ENCODE measurements at regions not wholly inside any gene's neighbourhood (a gene's known extent, or its start where the extent isn't known, plus 50 kb on each side); places are given as distances from the start of the nearest gene placed in this dataset.
A peak's percentile ranks its signal among the peaks of the same experiment; 100 is the strongest.

DNA sequence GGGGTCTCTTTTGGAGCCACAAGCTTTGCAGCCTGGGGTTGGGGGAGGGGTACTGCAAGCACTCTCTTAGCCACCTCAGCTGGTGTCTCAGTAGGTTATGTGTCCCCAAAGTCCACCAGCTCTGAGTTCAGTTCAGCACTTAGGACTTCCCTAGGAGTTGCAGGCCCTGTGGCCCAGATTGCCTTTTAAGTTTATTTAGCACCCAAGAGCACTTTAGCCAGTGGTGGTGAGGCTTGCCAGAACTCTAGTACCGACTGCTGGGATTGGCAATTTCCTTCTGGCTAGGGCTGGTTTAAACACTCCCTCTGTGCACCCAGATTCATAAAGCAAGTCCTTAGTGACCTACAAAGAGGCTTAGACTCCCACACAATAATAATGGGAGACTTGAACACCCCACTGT is 489.9 kb upstream of the RPS6KA3 start:
- TF ChIP-seq, protein P1, sequence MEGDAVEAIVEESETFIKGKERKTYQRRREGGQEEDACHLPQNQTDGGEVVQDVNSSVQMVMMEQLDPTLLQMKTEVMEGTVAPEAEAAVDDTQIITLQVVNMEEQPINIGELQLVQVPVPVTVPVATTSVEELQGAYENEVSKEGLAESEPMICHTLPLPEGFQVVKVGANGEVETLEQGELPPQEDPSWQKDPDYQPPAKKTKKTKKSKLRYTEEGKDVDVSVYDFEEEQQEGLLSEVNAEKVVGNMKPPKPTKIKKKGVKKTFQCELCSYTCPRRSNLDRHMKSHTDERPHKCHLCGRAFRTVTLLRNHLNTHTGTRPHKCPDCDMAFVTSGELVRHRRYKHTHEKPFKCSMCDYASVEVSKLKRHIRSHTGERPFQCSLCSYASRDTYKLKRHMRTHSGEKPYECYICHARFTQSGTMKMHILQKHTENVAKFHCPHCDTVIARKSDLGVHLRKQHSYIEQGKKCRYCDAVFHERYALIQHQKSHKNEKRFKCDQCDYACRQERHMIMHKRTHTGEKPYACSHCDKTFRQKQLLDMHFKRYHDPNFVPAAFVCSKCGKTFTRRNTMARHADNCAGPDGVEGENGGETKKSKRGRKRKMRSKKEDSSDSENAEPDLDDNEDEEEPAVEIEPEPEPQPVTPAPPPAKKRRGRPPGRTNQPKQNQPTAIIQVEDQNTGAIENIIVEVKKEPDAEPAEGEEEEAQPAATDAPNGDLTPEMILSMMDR (conservative IDR thresholded peaks at IDR 0.05; ENCODE audit: low read length), result no peak
- no peak for DNase-seq (ENCODE audit: low read depth)
- H3K4me3 ChIP-seq (ENCODE audit: low read length), result no peak overlapping the region

DNA sequence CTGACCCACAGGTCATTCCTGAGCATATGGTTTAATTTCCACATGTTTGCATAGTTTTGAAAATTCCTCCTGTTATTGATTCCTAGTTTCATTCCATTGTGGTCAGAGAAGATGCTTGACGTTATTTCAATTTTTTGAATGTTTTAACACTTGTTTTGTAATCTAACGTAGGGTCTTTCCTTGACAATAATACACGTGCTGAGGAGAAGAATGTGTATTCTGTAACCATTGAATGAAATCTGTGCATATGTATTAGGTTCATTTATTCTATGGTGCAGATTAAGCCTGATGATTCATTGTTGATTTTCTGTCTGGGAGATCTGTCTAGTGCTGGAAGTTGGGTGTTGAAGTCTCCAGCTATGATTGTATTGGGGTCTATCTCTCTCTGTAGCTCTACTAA is 486.4 kb upstream of the RPS6KA3 start:
- no peak overlapping the region for H3K4me3 ChIP-seq (ENCODE audit: low read length)
- TF ChIP-seq, protein P1 (conservative IDR thresholded peaks at IDR 0.05; ENCODE audit: low read length), result no peak
- peak; percentile 54 for DNase-seq (ENCODE audit: low read depth)

DNA sequence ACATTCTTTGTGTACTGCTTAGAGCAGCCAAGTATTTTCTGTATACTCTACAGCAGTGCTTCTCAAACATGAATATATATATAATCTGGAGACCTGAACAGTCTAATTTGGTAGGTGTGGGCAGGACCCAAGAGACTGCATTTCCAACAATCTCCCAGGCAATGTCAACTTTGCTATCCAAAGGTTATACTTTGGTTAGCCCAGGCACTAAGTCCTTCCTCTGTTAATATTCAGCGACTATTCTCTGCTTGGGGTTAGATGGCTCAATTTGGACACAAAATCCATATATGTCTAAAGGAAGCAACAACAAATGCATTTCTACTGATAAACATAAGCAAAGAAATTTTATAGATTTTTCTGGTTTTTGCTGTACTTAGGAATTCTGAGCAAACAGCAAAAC is 480.0 kb upstream of the RPS6KA3 start:
- DNase-seq (ENCODE audit: low read depth), result no peak
- H3K4me3 ChIP-seq (ENCODE audit: low read length), result no peak overlapping the region
- TF ChIP-seq, protein P1 (conservative IDR thresholded peaks at IDR 0.05; ENCODE audit: low read length), result no peak

DNA sequence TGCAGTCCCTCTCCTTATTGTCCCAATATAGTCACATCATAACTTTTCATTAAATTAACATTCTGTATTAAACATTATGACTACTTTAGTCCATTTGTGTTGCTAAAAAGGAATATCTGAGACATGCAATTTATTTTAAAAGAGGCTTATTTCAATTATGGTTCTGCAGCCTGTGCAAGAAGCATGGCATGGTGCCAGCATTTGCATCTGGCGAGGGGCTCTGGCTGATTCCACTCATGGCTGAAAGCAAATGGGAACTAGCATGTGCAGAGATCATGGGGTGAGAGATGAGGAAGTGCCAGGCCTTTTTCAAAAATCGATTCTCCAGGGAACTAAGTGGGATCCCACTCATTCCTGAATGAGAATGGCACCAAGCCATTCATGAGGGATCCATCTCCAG is 476.3 kb upstream of the RPS6KA3 start:
- TF ChIP-seq, protein P1 (conservative IDR thresholded peaks at IDR 0.05; ENCODE audit: low read length), result no peak
- no peak for DNase-seq (ENCODE audit: low read depth)

DNA sequence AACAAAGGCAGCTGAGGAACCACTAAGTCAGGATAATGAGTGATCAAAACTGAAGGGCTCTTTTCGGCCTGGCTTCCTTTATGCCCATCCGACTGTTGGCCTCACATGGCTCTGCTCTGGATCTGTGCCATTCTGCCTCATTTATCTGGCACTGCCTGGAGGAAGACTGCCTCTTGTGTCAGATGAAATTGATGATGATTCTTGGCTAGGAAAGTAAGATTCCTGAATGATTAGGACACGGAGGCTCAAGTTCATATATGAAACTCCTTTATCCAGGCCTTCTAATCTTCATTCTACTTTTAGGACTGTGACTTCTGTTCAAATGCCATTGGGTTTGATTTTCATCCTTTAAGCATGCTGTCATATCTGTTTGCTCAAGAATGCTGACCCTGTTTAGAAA is 475.4 kb upstream of the RPS6KA3 start:
- DNase-seq (ENCODE audit: low read depth), result peak; percentile 78
- no peak overlapping the region for H3K4me3 ChIP-seq (ENCODE audit: low read length)
- TF ChIP-seq, protein P1 (conservative IDR thresholded peaks at IDR 0.05; ENCODE audit: low read length), result no peak

More for the DNA sequence above, 476.3 kb upstream of the RPS6KA3 start:
- no peak overlapping the region for H3K4me3 ChIP-seq (ENCODE audit: low read length)

DNA sequence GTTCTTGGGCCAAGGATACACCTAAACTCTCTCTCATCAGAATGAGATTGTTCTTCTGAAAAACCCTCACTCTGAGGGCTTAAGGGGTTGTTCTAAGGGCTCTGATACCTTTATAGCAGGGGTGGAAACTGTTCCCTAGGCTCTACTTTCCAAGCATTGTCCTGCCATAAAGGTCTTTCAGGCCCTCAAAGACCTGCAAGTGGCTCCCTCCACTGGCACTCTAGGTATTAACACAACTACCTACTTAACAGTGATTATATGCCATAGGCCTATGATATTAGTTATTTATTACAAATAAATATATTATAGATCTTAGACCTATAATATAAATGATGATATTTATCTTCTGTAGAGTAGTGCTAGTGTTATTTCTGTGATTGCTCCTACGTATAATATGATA is 473.7 kb upstream of the RPS6KA3 start:
- DNase-seq (ENCODE audit: low read depth), result no peak
- TF ChIP-seq, protein P1 (conservative IDR thresholded peaks at IDR 0.05; ENCODE audit: low read length), result no peak
- no peak overlapping the region for H3K4me3 ChIP-seq (ENCODE audit: low read length)

DNA sequence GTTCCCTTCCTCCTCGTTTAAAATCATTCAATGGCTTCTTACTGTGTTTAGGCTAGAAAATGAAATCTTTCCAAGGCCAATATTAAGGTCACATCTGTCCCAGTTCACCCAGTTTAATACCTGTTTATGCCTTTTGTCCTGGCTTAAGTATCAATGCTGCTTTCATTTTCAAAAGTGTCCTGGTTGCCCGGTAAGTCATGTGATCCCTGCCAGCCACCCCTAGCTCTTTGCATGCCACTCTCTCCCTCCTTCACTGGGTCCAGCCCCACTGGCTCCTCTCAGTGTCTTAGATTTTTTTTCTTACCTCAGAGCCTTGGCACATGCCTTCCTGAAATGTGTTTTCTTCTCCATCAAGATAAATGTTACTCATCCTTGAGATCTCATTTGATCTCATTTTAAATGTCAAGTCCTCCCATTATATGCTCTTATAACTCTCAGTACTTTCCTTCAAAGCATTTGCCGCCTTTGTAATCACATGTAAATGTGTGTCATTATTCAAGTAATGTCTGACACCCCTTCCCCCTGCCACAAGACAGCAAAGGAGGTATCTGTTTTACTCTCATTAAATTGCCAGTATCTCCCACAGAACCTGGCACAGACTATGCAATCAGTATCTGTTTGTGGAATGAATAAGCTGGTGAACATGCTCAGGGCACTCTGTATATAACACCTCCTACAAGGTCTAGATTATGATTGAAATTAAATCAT is 472.5 kb upstream of the RPS6KA3 start:
- TF ChIP-seq, protein P1 (conservative IDR thresholded peaks at IDR 0.05; ENCODE audit: low read length), result no peak
- no peak overlapping the region for H3K4me3 ChIP-seq (ENCODE audit: low read length)
- DNase-seq (ENCODE audit: low read depth), result no peak

Data from AG10803 (cell line).